ENCODE measurements at regions not wholly inside any gene's neighbourhood (a gene's known extent, or its start where the extent isn't known, plus 50 kb on each side); places are given as distances from the start of the nearest gene placed in this dataset.

GRCh38 chr2:53111004-53111403 is 656.6 kb upstream of the CHAC2 start:
- H3K27me3 ChIP-seq (ENCODE audit: control insufficient read depth, insufficient read depth, low read length) = no peaks in the 10 kb centered on the region
- no peak overlapping the region for H3K4me3 ChIP-seq (ENCODE audit: low read depth, low read length)
- TF ChIP-seq CTCF (IDR thresholded peaks at IDR 0.05; ENCODE audit: low read depth, low read length) = no peak
- POLR2A ChIA-PET = no interaction called here
- no peak overlapping the region for H3K27ac ChIP-seq (ENCODE audit: low read depth, low read length)
- no peak for DNase-seq (ENCODE audit: low read depth, low spot score)
- CTCF ChIA-PET = no interaction called here
- no peaks in the 10 kb centered on the region for H3K9me3 ChIP-seq (ENCODE audit: control insufficient read depth, insufficient read depth, low read length)

GRCh38 chr2:53108246-53108645 is 659.4 kb upstream of the CHAC2 start:
- no peaks in the 10 kb centered on the region for H3K27me3 ChIP-seq (ENCODE audit: control insufficient read depth, insufficient read depth, low read length)
- ChIA-PET CTCF (no interaction called here), POLR2A (no interaction called here)
- no peak for TF ChIP-seq CTCF (IDR thresholded peaks at IDR 0.05; ENCODE audit: low read depth, low read length)
- H3K4me3 ChIP-seq (ENCODE audit: low read depth, low read length) = no peak overlapping the region
- DNase-seq (ENCODE audit: low read depth, low spot score) = no peak
- no peak overlapping the region for H3K27ac ChIP-seq (ENCODE audit: low read depth, low read length)
- H3K9me3 ChIP-seq (ENCODE audit: control insufficient read depth, insufficient read depth, low read length) = no peaks in the 10 kb centered on the region

- Histone ChIP-seq H3K4me3 (ENCODE audit: low read depth, low read length) (no peak overlapping the region), H3K27me3 (ENCODE audit: control insufficient read depth, insufficient read depth, low read length) (no peaks in the 10 kb centered on the region), H3K9me3 (ENCODE audit: control insufficient read depth, insufficient read depth, low read length) (no peaks in the 10 kb centered on the region), H3K27ac (ENCODE audit: low read depth, low read length) (no peak overlapping the region)
- peak; percentile 30 for DNase-seq (ENCODE audit: low read depth, low spot score)
- POLR2A ChIA-PET = no interaction called here
- TF ChIP-seq CTCF (IDR thresholded peaks at IDR 0.05; ENCODE audit: low read depth, low read length) = no peak
- CTCF ChIA-PET = no interaction called here
These were observed 663.3 kb upstream of the CHAC2 start for GRCh38 chr2:53104263-53104662.

- Histone ChIP-seq H3K4me3 (ENCODE audit: low read depth, low read length) (no peak overlapping the region), H3K27ac (ENCODE audit: low read depth, low read length) (no peak overlapping the region), H3K27me3 (ENCODE audit: control insufficient read depth, insufficient read depth, low read length) (no peaks in the 10 kb centered on the region), H3K9me3 (ENCODE audit: control insufficient read depth, insufficient read depth, low read length) (no peaks in the 10 kb centered on the region)
- TF ChIP-seq CTCF (IDR thresholded peaks at IDR 0.05; ENCODE audit: low read depth, low read length) = no peak
- POLR2A ChIA-PET = no interaction called here
- CTCF ChIA-PET = no interaction called here
- DNase-seq (ENCODE audit: low read depth, low spot score) = no peak
These were observed 663.9 kb upstream of the CHAC2 start for GRCh38 chr2:53103679-53104078.

GRCh38 chr2:53098696-53099078 is 668.9 kb upstream of the CHAC2 start:
- Histone ChIP-seq H3K27ac (ENCODE audit: low read depth, low read length) (no peak overlapping the region), H3K9me3 (ENCODE audit: control insufficient read depth, insufficient read depth, low read length) (no peaks in the 10 kb centered on the region), H3K27me3 (ENCODE audit: control insufficient read depth, insufficient read depth, low read length) (no peaks in the 10 kb centered on the region), H3K4me3 (ENCODE audit: low read depth, low read length) (no peak overlapping the region)
- ChIA-PET CTCF (no interaction called here), POLR2A (no interaction called here)
- DNase-seq (ENCODE audit: low read depth, low spot score) = no peak
- TF ChIP-seq CTCF (IDR thresholded peaks at IDR 0.05; ENCODE audit: low read depth, low read length) = no peak

All from AG04450 (cell line).